ENCODE measurements at regions not wholly inside any gene's neighbourhood (a gene's known extent, or its start where the extent isn't known, plus 50 kb on each side); places are given as distances from the start of the nearest gene placed in this dataset.

DNA sequence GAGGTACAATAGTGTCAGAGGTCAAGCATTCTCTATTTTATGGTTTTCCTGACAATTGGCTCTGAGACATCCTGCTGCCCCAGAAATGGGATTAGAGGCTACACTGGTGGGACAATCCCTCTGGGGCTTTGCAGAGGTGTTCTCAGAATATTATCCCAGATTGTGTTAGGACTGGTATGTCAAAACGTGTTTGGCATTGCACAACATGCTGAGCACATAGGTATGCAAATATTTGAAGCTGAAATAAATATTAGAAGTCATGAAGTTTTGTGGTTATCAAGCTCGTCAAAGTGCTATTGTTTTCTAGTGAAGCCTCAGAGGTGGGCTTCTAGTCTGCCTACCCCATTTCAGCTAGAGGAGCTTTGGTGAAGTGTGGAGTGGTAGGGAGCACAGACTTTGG is 304.4 kb downstream of the MAN2A1 start:
- dilution Hi-C loops (cut with HindIII; ENCODE audit: low sequenced_read_pairs, unreplicated experiment): no loop called here
- in situ Hi-C loops (cut with MboI; ENCODE audit: low sequenced_read_pairs): no loop called here
- Histone ChIP-seq H2AK5ac (ENCODE audit: low read depth, low read length) (no peak overlapping the region), H4K8ac (ENCODE audit: low read depth in 2 of 2, low read length in 2 of 2) (no peak overlapping the region), H3K9ac (ENCODE audit: low read depth, low read length) (no peak overlapping the region), H4K20me1 (ENCODE audit: insufficient read depth, low read length) (no peaks in the 10 kb centered on the region), H3K27me3 (ENCODE audit: control insufficient read depth, insufficient read depth, low read length) (no peaks in the 10 kb centered on the region), H2BK120ac (ENCODE audit: low read depth, low read length) (no peak overlapping the region), H4K91ac (ENCODE audit: insufficient read depth, low read depth, low read length) (no peak overlapping the region), H3K36me3 (ENCODE audit: control insufficient read depth, insufficient read depth, low read length) (no peaks in the 10 kb centered on the region), H2BK5ac (ENCODE audit: low read depth, low read length, poor library complexity, severe bottlenecking) (no peak overlapping the region), H2AK9ac (replicated peaks; ENCODE audit: low read depth, low read length, poor library complexity) (no peak overlapping the region), H3K27ac (ENCODE audit: insufficient read depth, low read length) (no peak overlapping the region), H3K14ac (replicated peaks; ENCODE audit: low read depth, low read length) (no peak overlapping the region), H3K79me1 (ENCODE audit: low read depth in 1 of 2, low read length in 2 of 2) (no peaks in the 10 kb centered on the region), H2AFZ (replicated peaks; ENCODE audit: low read length, poor library complexity) (no peak overlapping the region), H3K23ac (ENCODE audit: low read depth, low read length) (no peak overlapping the region), H3K4me1 (ENCODE audit: control insufficient read depth, insufficient read depth, low read length) (no peaks in the 10 kb centered on the region), H3K9me3 (ENCODE audit: control insufficient read depth, insufficient read depth, low read length) (no peaks in the 10 kb centered on the region), H3K18ac (ENCODE audit: low read depth, low read length) (no peak overlapping the region), H3K4me3 (ENCODE audit: insufficient read depth, low read depth, low read length) (no peak overlapping the region), H3K56ac (ENCODE audit: extremely low read depth, insufficient read depth, low read length) (no peak overlapping the region), H3K4ac (ENCODE audit: low read depth, low read length) (no peak overlapping the region), H3K9me1 (ENCODE audit: insufficient read depth, low read length) (no peaks in the 10 kb centered on the region), H2BK20ac (ENCODE audit: low read depth, low read length) (no peak overlapping the region), H2BK15ac (ENCODE audit: low read depth, low read length) (no peak overlapping the region), H3K4me2 (ENCODE audit: low read depth, low read length) (no peak overlapping the region), H4K5ac (ENCODE audit: low read depth, low read length) (no peak overlapping the region)
- 0% methylated on average over 1 of the region's 2 CpGs; no CpG with 5 or more reads in 1 of the 2 experiments for WGBS, 2 experiments (ENCODE audit: extremely low coverage in 2 of 2, insufficient read length in 1 of 2)
- ChIA-PET POLR2A (ENCODE audit: unreplicated experiment) (no interaction called here), CTCF (no interaction called here)
- intact Hi-C loops (cut with micrococcal nuclease): no loop called here
- DNase-seq (no peak), ATAC-seq (ENCODE audit: low read depth) (no peak)
- BruUV-seq (replicated peaks): no TSS peak
- TF ChIP-seq ELK1 (IDR thresholded peaks at IDR 0.05; ENCODE audit: borderline replicate concordance, low read depth, low read length): no peak

Measured in IMR-90 (cell line).